Adrenal gland (tissue), 9 donors: ENCODE measurements at regions not wholly inside any gene's neighbourhood (a gene's known extent, or its start where the extent isn't known, plus 50 kb on each side); places are given as distances from the start of the nearest gene placed in this dataset.

Source experiments
- DNase-seq, 7 donors: peaks; one replicate each; pipeline ENCODE4 v3.0.0-alpha.2; 2019 to 2020
- H3K27ac ChIP-seq, 5 donors: fragments of 200-600 bp; sonication (generic) in 4 of 5; 1 replicate in 3 of 5; 2 replicates in 2 of 5; pipeline versions ENCODE4 v1.5.1 to v1.8.0; 2016 to 2020; ENCODE audit warnings: mild to moderate bottlenecking in 1 of 5
- H3K27me3 ChIP-seq: fragments of 200-600 bp; 2 replicates; pipeline ENCODE4 v1.8.0; 2021
- H3K36me3 ChIP-seq, 2 donors: fragments of 200-600 bp; replicated peaks in 1 of 2; 1 replicate in 1 of 2; 2 replicates in 1 of 2; pipeline versions ENCODE4 v1.5.1 to v1.8.0; 2018 to 2022
- H3K4me1 ChIP-seq, 2 donors: fragments of 200-600 bp; replicated peaks in 1 of 2; 1 replicate in 1 of 2; 2 replicates in 1 of 2; pipeline versions ENCODE4 v1.5.1 to v1.8.0; 2018 to 2021
- H3K4me3 ChIP-seq, 4 donors: fragments of 200-600 bp; sonication (generic) in 3 of 4; one replicate each; pipeline ENCODE4 v1.5.1; 2016 to 2018
- H3K9me3 ChIP-seq, 3 donors: fragments of 200-600 bp; sonication (generic) in 1 of 3; replicated peaks in 1 of 3; 1 replicate in 2 of 3; 2 replicates in 1 of 3; pipeline versions ENCODE4 v1.5.1 to v1.8.0; 2016 to 2021
- CTCF ChIP-seq, 6 experiments: fragments of 450-650 bp in 4 of 6; fragments of 200-600 bp in 2 of 6; sonication (generic) in 1 of 6; IDR thresholded peaks; 1 replicate in 5 of 6; 2 replicates in 1 of 6; pipeline versions ENCODE4 v1.5.1 to v1.8.0; 2016 to 2021; ENCODE audit warnings: antibody characterized with exemption in 6 of 6, mild to moderate bottlenecking in 2 of 6, moderate library complexity in 1 of 6
- POLR2A ChIP-seq, 2 donors: fragments of 450-650 bp; IDR thresholded peaks; one replicate each; pipeline ENCODE4 v1.6.1; 2017; ENCODE audit warnings: antibody characterized with exemption in 2 of 2, mild to moderate bottlenecking in 2 of 2, moderate library complexity in 1 of 2
- WGBS, 4 donors: extraction: QIAGEN DNeasy Blood & Tissue Kit in 2 of 4; methylation state at CpG; one replicate each; pipeline versions ENCODE4 v1.1.5 to v1.1.7; 2013 to 2017; 5-methylcytosine and 5-hydroxymethylcytosine counted together
- intact Hi-C, 2 donors: fragments of 100-400 bp; cut with DNase I; formaldehyde crosslinking; loops; one replicate each; pipeline versions ENCODE4 v1.14.1 to v1.15.0; 2022 to 2023
- donor health status: healthy with polysubstance abuse.
- donor health status: Bipolar disorder and iron deficiency.
- donor health status: DM: yes; HTN: yes; CAD: no.
- donor health status: DM: no; HTN: no; CAD: no.
- donor health status: DM: no; HTN: no; CAD: no.

DNA sequence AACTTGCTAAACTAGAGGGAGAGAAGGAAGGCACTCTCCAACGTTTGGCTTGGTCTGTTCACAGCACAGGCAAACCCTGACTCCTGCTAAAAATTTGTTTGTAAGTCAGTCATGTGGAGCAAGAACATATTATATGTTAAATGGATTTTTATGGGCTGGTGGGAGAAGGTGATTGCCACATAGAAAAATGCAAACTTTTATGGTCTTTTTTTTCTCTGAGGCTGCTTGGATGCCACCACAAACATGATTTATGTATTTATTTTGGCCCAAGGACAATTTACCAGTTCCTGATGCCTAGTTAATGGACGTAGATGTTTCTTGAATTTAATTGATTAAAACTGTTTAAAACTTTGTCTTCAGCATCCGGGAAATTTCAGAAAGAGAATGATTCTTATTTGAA is 274.2 kb upstream of the MYOCD start:
- H3K27me3 ChIP-seq, result no peaks in the 10 kb centered on the region
- no peak overlapping the region for H3K4me3 ChIP-seq
- TF ChIP-seq CTCF (IDR thresholded peaks at IDR 0.05), result no peak
- no peak for TF ChIP-seq POLR2A (IDR thresholded peaks at IDR 0.05)
- no peaks in the 10 kb centered on the region for H3K4me1 ChIP-seq
- no peak for DNase-seq
- H3K9me3 ChIP-seq, result no peaks in the 10 kb centered on the region
- H3K27ac ChIP-seq, result no peak overlapping the region
- WGBS, 4 donors, result 34 to 41% (median 39%) methylated on average over 3 of the region's 3 CpGs
- no peaks in the 10 kb centered on the region for H3K36me3 ChIP-seq
- intact Hi-C loops, result no loop called here

DNA sequence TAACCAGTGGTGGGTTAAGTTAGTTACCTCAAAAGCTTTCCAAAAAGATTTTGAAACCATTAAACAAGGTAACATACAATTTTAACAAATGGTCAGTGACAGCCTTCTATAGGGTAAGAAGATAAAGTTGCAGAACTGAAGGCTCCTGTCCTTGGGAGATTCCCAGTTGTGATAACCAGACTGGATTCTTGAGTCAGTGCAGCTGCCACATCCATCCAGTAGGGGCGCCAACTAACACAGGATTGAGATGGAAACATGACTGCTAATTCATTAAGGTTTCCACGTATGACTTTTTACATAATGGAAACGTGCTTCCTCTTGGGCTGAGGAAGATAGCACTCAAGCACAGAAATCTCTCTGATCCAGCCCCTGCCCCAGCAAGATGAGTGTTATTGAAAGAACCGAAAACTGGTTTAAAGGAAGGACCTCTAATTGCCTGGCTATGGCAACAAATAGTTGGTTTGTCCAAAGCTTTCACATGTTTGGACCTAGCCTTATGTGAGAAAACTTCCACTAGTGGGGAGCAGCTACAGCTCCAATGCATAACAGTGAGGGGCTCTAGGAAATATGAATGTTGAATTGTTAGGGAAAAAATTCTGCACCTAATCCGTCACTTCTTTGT is 269.8 kb upstream of the MYOCD start:
- Histone ChIP-seq H3K36me3 (no peaks in the 10 kb centered on the region), H3K4me3 (no peak overlapping the region), H3K4me1 (no peaks in the 10 kb centered on the region), H3K9me3 (no peaks in the 10 kb centered on the region), H3K27ac (no peak overlapping the region), H3K27me3 (no peaks in the 10 kb centered on the region)
- 51 to 59% (median 54%) methylated on average over 5 of the region's 5 CpGs for WGBS, 4 donors
- intact Hi-C loops, result no loop called here
- DNase-seq, result peak in 6 of 7 donors; percentile 13 to 54 (median 34)
- TF ChIP-seq CTCF (IDR thresholded peaks at IDR 0.05), result peak; percentile 25 to 46 (median 29)
- TF ChIP-seq POLR2A (IDR thresholded peaks at IDR 0.05), result no peak

- Histone ChIP-seq H3K4me3 (no peak overlapping the region), H3K9me3 (no peaks in the 10 kb centered on the region), H3K27ac (no peak overlapping the region), H3K27me3 (no peaks in the 10 kb centered on the region), H3K4me1 (no peaks in the 10 kb centered on the region), H3K36me3 (no peaks in the 10 kb centered on the region)
- no peak for DNase-seq
- TF ChIP-seq POLR2A (IDR thresholded peaks at IDR 0.05), result no peak
- no peak for TF ChIP-seq CTCF (IDR thresholded peaks at IDR 0.05)
- 56 to 69% (median 62%) methylated on average over 8 of the region's 8 CpGs for WGBS, 4 donors
- intact Hi-C loops, result no loop called here
These were observed 267.1 kb upstream of the MYOCD start for GRCh38 chr17:12398441-12399051.

- Histone ChIP-seq H3K4me3 (no peak overlapping the region), H3K36me3 (no peaks in the 10 kb centered on the region), H3K4me1 (no peaks in the 10 kb centered on the region), H3K9me3 (no peaks in the 10 kb centered on the region), H3K27ac (no peak overlapping the region), H3K27me3 (no peaks in the 10 kb centered on the region)
- intact Hi-C loops, result no loop called here
- no peak for DNase-seq
- TF ChIP-seq POLR2A (IDR thresholded peaks at IDR 0.05), result no peak
- TF ChIP-seq CTCF (IDR thresholded peaks at IDR 0.05), result no peak
- WGBS, 4 donors, result 67 to 83% (median 77%) methylated on average over 5 of the region's 5 CpGs
These were observed 262.6 kb upstream of the MYOCD start for GRCh38 chr17:12402963-12403622.
